ENCODE measurements at regions not wholly inside any gene's neighbourhood (a gene's known extent, or its start where the extent isn't known, plus 50 kb on each side); places are given as distances from the start of the nearest gene placed in this dataset.
"Not testable (repeated sequence)": the region's sequence is repeated elsewhere in the genome, so short reads cannot be mapped to it uniquely, and the experiment has no call there.

- not testable (repeated sequence) for DNase-seq
These were observed 916.6 kb downstream of the BRD1 start for GRCh38 chr22:48911067-48911466.

- no peak for DNase-seq
These were observed 919.1 kb downstream of the BRD1 start for GRCh38 chr22:48908547-48908946.

GRCh38 chr22:48907591-48907990 lies 920.1 kb downstream of the BRD1 start:
- DNase-seq = no peak

DNA sequence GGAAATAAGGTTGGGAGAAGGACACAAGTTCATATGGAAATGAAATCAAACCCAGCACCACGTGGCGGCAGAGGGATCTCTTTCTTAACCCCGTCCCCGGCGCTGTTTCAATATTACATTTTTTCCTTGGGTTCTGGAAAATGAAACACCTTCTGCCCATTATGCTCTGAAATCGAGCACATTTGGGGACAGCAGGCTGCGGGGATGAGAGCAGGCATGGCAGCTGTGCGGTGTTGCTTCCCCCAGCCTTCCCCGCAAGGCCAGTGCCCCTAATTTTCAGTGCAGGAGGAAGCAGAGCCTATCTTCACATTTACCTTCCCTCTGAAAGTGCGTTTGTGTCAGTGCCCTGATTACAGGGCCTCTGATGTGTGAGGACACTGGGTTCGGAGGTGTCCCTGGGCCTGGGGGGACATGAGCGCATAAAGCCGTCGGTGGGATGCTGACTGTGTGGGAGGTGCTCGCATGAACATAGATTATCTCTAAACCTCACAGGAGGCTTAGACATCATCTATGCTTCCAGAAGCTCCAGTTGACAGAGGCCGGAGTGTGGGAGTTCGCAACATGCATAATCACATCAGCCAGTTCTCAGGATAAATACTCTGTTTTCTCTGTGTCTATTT lies 921.3 kb downstream of the BRD1 start:
- DNase-seq = no peak

GRCh38 chr22:48905206-48905975 lies 922.3 kb downstream of the BRD1 start:
- DNase-seq = no peak

- DNase-seq = no peak
These were observed 924.6 kb downstream of the BRD1 start for GRCh38 chr22:48902983-48903650.

GRCh38 chr22:48902001-48902869 lies 925.4 kb downstream of the BRD1 start:
- no peak for DNase-seq

- no peak for DNase-seq
These were observed 926.3 kb downstream of the BRD1 start for GRCh38 chr22:48901324-48901723.

DNA sequence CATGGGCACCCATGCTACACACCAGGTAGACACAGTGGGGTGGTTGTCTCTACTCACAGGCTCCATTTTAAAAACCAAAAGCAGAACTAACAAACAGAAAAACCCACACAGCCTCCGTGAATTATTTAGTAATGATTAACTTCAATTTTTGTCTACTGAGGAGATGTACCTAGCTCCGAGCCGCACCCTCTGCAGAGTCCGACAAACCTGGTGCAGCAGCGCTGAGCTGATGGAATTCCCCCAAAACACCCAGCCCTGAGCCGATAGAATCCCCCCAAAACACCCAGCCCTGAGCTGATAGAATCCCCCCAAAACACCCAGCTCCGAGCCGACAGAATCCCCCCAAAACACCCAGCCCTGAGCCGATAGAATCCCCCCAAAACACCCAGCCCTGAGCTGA lies 927.0 kb downstream of the BRD1 start:
- no peak for DNase-seq

GRCh38 chr22:48900327-48900597 lies 927.4 kb downstream of the BRD1 start:
- DNase-seq = no peak

DNA sequence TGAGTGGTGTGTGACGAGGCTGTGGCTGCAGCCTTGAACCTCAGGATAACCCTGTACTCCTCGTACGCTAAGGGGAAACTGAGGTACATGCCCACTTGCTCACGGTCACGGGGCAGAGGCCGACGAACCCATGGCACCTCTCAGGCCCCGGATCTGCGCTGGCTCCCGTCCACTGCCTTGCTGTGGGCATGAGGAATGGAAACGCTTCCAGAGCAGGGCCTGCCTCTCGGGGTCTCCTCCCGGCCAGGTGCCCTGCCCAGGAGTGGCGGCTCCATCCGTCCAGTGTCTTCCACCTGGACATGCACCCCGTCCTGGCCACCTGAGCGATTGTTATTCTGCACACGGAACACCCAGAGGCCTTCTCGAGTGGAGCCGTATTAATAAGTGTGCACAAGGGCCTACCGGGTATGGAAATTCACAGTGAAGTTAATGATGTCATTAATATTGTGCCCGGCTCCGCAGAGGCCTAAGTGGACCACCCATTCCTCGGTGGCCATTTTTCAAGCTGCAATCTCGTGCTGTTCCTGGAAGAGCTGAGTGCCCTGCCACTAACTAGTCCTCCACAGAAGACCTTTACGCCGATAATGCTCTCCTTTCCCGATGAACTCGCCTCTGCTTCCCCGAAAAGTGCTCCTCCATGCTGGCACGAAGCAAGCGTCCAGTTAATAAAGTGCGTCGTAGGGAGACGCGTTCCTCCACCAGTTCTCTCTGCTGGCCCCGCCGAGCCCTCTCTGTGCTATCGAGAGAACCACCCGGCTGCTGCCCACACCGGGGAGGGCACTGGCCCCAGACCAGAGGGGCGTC lies 927.9 kb downstream of the BRD1 start:
- DNase-seq = no peak

GRCh38 chr22:48898524-48899250 lies 929.0 kb downstream of the BRD1 start:
- DNase-seq = no peak

DNA sequence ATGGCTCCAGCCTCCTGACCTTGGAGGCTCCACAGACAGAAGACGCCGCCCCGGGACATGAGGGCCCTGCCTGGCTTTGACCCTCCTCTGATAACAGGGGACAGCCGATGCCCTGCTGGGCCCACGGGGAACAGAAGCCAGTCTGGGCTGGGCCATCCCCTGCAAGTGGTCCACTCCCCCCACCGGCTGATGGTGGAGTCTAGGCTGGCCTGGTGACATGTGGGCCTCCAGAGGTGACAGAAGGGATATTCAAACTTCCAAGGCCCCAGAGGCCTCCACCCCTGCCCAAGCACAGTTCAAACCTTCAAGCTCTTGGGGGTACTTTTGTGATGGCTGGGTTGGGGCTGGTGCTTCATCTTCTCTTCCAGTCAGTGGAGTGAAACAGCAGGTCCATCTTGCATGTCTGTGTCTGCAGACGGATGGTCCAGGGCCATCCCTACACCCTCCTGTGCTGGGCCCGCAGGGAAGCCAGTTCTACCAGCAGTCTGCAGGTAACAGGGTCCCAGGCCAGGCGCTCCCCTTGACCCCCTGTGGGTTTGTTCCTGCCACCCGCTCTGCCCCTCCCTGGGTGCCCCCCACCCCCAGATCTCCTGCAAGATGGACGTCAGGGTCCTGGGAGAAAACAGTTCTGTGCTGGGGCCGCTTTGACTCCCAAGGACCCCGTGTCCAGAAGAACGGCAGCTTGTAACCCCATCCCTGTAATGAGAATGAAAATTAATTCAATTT lies 929.9 kb downstream of the BRD1 start:
- no peak for DNase-seq

DNA sequence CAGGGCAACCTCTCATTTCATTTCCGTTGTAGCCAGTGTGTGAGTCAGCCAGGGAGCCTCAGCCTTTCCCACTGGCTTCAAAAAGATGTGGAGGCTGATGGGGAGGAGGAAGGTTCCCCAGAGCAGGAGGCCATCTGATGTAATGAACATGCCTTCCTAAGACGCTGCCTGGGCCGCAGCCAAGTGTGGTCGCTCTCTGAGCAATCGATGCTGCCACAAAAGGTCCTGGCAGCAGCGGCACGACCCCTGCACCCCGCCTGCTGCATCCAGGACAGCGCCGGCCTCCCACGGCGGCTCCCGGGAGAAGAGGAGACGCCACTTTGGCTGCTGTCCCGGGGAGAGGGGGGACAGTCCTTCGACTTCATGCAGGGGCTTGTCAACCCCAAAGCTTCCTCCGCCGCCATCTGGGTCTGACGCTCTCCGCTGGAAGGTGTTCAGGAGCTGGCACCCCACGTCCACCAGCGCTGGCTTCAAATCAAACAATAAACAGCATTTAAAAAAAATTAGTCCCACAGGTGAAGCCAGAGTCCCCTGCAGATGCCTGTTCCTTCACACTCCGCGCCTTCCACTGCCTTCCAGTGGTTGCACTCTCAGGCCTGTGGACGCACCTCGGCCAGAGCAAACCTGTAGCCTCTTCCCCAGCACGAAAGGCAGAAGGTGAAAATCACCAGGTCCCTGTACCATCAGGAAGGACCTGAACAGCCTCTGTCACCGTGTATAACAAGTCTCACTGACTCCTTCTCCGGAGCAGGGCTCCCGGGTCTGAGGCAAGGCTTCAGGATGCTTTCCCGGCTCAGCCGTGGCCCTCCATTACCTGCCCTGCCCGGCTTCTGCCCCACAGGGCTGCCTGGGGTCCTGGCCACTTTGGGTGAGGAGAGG lies 930.7 kb downstream of the BRD1 start:
- DNase-seq = no peak

DNA sequence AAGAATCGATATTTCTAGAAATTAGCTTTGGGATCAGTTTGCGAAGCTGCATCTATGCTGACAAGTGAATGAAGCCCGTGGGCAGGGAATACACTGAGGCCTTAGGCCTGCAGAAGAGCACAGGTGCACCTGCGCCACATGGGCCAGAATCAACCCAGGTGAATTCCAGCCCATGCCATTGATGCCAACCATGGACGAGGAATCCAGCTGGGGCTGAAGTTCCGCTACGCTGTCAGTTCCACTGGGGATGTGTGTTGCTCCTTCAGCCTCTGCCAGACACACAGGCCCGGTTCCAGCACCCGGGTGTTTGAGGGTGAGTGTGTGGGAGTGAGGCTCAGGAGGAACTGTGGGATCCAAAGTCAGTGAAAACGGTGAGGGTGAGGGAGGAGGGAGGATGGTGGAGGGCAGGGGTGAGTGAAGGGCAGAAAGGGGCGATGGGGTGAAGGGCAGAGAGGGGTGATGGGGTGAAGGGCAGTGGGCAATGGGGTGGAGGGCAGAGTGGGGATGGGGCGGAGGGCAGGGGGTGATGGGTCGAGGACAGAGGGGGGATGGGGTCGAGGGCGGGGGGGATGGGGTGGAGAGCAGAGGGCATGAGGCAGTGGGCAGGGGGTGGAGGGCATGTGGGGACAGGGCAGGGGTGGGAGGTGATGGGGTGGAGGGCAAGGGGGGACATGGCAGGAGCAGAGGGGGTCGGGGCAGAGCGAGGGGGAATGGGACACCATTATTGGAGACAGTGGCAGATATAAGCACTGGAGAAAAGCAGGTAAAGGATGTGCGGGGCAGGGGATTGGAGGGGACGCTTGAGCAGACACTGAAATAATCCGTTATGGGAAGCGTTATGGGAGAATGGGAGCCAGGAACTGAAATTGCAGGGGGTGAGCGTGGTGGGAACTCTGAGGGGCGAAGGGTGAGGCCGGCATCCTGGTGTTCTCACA lies 931.6 kb downstream of the BRD1 start:
- no peak for DNase-seq

DNA sequence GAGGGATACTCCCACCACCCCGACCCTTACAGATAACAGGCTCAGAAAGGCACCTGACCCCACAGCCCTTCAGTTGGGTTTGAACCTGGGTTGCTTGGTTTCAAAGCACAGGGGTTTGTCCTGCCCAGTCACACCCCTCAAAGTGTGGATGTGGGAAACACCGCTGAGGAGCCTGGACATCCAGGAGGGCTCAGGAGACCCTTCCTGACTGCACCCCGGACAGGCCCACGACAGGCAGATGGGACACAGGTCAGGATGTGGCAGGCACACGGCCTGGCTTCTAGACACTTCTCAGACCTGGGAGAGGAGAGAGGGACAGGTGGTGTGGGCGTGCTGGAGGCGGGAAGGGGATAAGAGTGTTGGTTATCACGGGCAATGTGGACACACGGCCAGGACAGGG lies 932.3 kb downstream of the BRD1 start:
- DNase-seq = no peak

DNA sequence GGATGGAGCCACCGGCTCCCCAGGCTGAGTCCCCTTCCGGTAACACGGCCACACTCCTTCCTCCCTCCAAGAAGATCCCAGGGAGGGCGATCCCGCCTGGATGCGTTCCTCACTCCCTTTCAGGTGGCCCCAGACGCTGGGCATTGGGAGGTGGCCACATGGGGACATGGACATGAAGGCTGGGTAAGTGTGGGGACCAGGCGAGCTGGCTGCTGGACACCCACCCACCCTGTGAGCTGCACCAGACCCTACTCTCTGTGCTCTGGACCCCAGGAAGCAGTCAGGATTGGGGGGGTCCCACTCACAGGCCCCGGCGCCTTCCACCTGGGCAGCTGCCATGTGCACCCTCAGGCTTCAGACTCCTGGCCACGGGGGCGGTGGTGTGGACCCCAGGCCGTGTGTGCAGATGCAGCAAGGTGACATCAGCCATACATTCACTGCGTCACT lies 932.8 kb downstream of the BRD1 start:
- DNase-seq = no peak

- no peak for DNase-seq
These were observed 933.5 kb downstream of the BRD1 start for GRCh38 chr22:48894064-48894671.
